ENCODE measurements at regions not wholly inside any gene's neighbourhood (a gene's known extent, or its start where the extent isn't known, plus 50 kb on each side); places are given as distances from the start of the nearest gene placed in this dataset.

- DNase-seq (ENCODE audit: low spot score): no peak
- no peak overlapping the region for H3K27ac ChIP-seq
Observed at GRCh38 chr5:169426784-169427183, 125.8 kb upstream of the SLIT3 start.

GRCh38 chr5:169424670-169425378 lies 123.9 kb upstream of the SLIT3 start:
- no peak for TF ChIP-seq CTCF (IDR thresholded peaks at IDR 0.05)
- H3K4me3 ChIP-seq: no peak overlapping the region
- DNase-seq (ENCODE audit: low spot score): no peak
- H3K27ac ChIP-seq: no peak overlapping the region

More at GRCh38 chr5:169426784-169427183, 125.8 kb upstream of the SLIT3 start:
- TF ChIP-seq CTCF (IDR thresholded peaks at IDR 0.05): no peak
- H3K4me3 ChIP-seq: no peak overlapping the region

- no peak for DNase-seq (ENCODE audit: low spot score)
- no peak overlapping the region for H3K27ac ChIP-seq
- TF ChIP-seq CTCF (IDR thresholded peaks at IDR 0.05): no peak
- H3K4me3 ChIP-seq: no peak overlapping the region
Observed at GRCh38 chr5:169424279-169424655, 123.3 kb upstream of the SLIT3 start.

DNA sequence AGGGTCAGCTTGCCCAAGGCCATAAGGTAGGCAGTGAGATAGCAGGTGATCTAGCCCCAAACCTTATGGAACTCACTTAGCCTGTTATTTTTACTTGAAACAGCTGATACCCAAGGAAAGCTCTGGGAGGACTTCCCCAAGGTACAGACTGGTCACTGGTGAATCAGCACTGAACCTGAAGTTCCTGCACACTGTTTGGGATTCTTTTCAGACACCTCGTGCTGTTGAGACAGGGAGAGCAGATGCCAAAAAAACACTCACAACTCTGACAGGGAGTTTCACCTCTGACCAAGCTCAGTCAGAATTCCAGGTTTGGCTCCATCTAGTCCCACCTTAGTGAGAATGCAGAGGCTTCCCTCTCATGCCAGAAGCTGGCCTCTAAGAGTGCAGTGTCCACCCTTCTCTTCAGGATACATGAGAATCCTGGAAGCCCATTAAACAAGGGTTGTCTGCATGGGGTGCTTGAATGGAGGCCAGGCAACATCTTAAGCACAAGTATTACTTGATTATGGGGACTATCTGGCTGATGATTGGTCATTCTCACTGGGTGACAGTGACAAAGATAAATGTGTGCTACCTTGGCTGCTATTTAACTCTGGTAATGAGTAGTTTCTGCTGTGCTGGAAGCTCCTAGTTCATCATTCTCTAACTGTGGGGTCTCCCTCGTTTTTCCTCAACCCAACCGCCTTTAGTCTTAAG lies 122.8 kb upstream of the SLIT3 start:
- no peak overlapping the region for H3K4me3 ChIP-seq
- no peak for DNase-seq (ENCODE audit: low spot score)
- no peak for TF ChIP-seq CTCF (IDR thresholded peaks at IDR 0.05)
- no peak overlapping the region for H3K27ac ChIP-seq

- H3K27ac ChIP-seq: no peak overlapping the region
- no peak overlapping the region for H3K4me3 ChIP-seq
- DNase-seq (ENCODE audit: low spot score): no peak
- TF ChIP-seq CTCF (IDR thresholded peaks at IDR 0.05): no peak
Observed at GRCh38 chr5:169422087-169422486, 121.1 kb upstream of the SLIT3 start.

- Histone ChIP-seq H3K27ac (no peak overlapping the region), H3K4me3 (no peak overlapping the region)
- TF ChIP-seq CTCF (IDR thresholded peaks at IDR 0.05): no peak
- DNase-seq (ENCODE audit: low spot score): no peak
Observed at GRCh38 chr5:169421677-169422076, 120.7 kb upstream of the SLIT3 start.

GRCh38 chr5:169417676-169418075 lies 116.7 kb upstream of the SLIT3 start:
- no peak overlapping the region for H3K27ac ChIP-seq
- DNase-seq (ENCODE audit: low spot score): no peak
- TF ChIP-seq CTCF (IDR thresholded peaks at IDR 0.05): no peak
- no peak overlapping the region for H3K4me3 ChIP-seq

Data from coronary artery (tissue), 2 donors.